HT-29 (cell line): ENCODE measurements at regions not wholly inside any gene's neighbourhood (a gene's known extent, or its start where the extent isn't known, plus 50 kb on each side); places are given as distances from the start of the nearest gene placed in this dataset.
"Not testable (repeated sequence)": the region's sequence is repeated elsewhere in the genome, so short reads cannot be mapped to it uniquely, and the experiment has no call there.

Experiments used
- DNase-seq: peaks from one replicate; pipeline ENCODE4 v3.0.0-alpha.2; 2015; ENCODE audit warnings: low spot score

DNA sequence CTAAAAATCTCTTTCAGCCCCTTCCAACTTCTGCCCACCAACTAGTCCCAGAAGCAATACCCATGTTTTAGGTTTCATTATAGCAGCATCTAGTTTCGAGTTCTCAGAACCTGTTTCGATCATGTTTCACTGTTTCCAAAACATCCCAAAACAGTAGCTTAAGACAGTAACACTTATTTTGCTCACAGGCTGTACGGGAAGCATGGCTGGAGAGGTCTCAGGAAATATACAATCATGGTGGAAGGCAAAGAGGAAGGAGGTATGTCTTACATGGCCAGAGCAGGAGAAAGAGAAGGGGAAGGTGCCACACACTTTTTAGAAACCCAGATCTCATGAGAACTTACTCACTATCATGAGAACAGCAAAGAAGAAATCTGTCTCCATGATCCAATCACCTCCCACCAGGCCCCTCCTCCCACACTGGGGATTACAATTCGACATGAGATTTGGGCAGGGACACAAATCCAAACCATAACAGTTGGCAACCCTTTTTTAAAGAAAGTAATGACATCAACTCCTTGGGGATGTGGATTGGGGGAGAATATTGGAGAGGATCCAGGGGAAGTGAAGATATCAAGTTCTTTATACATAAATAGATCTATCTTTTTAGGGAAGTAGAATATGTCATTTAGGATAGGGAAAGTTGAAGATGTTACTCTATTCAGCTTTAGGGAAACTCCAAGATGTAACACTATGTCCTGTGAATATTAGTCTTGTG, 269.9 kb upstream of the PLEKHG7 start:
- DNase-seq: no peak

DNA sequence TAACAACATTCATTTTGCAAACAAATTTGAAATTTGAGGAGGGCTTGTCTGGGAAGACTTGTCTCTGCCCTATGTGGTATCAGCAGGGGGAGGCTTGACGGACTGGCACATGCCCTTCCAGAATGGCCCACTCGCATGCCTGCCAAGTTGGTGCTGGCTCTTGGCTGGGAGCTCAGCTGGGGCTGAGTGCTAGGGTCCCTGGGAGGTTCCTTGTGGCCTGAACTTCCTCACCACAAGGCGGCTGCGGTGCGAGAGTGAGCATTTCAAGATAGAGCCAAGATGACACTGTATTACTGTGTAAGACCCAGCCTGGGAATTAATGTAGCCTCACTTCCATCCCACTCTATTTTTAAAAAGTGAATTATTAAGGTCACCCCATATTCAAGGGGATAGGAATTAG, 271.6 kb upstream of the PLEKHG7 start:
- DNase-seq: no peak

DNA sequence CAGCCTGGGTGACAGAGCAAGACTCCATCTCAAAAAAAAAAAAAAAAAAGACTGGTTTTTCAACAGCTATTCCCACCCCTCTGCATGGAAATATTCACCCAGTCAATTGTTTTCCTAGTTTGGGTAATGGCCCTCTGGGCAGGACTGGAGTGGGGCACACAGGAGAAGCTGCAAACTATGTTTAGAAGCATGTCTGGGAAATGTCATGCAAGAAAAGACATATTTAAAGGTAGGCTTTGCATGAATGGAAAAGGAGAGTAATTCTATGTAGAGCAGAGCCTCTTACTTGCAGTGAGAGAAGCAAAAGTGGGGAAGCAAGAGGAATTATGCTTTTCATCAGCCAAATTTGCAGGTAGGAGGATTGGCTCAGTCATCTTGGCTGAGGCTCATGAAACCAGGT, 276.5 kb upstream of the PLEKHG7 start:
- DNase-seq: no peak

DNA sequence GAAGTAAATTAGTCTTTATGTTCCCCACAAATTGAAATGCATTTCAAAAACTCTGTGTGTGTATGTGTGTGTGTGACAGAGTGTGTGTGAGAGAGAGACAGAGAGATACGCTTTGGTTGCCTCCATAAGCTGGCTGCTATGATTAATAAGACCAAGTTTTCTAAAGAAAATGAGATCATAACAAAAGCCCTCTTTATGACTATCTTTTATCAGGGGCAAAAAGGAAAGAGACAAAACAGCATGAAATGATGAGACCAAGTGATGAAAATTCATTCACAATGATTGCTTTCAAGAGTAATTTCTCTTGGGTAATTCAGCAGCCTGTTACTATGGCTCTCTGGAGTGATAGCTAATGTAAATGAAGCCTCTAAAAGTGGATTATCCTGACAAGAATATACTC, 277.6 kb upstream of the PLEKHG7 start:
- no peak for DNase-seq

DNA sequence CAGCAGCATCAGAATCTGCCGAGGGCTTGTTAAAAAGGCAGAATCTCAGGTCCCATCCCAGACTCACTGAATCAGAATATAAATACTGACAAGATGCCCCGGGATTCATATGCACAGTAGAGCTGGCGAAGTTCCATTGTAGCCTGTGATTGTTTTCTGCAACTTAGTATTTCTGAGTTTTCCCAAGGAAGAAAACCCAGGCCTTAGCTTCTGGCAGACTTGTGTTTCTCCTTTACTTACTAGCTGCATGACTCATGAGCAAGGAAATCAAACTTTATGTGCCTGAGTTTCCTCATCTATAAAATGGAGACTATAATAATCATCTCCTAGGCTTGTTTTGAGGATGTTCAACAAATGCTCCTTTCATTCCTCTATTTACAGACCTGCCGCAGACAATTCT, 278.5 kb upstream of the PLEKHG7 start:
- DNase-seq: no peak

DNA sequence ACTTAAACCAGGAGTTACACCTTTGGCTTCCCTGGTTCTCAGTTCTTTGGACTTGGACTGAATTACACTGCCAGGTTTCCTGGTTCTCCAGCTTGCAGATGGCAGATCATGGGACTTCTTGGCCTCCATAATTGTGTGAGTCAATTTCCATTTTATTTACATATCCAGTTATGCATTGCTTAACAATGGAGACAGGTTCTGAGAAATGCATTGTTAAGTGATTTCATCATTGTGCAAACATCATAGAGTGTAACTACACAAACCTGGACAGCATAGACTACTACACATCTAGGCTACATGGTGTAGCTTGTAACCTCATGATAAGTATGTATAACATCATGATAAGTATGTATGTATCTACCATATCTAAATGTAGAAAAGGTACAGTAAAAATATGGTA, 276.1 kb upstream of the BTG1 start:
- DNase-seq: no peak

DNA sequence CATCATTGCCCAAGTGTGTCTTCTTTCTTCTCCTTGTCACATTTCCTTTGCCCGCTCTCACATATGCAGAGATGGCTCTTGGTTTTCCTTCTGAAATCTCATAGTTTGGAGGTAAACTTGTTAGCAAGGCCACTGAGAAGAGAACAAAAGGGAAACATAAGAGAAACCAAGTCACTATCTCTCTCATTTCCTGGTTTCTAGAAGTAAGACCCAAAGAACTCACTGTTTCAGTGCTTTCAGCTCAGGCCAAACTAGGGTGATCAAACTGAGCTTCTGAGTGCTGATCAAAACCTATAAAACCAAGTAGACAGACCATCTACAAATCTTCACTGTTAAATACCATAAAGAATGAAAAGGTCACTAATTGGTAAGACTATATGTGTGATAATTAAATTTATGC, 275.4 kb upstream of the BTG1 start:
- no peak for DNase-seq

DNA sequence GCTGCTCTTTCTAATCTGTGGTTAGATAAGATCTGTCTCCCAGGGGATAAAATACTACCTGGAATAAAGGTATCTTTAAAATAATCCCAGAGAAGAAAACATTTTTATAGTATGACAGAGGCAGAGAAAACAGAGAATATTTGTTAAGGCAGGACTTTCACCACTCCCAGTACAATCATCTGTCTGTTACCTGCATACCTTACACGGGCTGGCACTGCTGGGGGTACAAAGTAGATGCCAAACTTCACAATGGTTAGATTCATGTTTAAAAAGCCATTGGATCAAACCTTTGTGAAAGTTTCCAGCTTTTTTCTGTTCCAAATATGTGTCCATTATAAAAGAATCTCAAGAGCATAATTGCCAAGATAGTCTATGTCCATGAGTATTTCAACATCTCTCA, 273.6 kb upstream of the BTG1 start:
- no peak for DNase-seq

DNA sequence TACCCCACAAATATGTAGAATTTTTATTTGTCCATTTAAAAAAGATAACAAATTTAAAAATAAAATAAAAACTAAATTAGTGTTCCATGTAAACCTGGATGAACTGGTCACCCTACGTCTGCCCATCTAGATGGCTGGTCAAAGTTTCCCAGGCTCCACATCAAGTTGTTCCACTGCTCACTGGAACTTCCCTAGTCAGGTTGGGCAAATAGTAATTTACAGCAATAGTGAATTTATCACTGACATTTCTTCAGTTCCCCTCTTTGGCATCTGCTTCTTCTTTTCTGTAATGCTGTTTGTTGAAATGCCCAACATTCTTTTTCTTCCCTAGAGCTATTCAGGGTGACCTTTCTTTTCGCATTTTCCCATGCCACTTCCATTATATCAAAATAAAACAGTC, 272.7 kb upstream of the BTG1 start:
- DNase-seq: no peak

DNA sequence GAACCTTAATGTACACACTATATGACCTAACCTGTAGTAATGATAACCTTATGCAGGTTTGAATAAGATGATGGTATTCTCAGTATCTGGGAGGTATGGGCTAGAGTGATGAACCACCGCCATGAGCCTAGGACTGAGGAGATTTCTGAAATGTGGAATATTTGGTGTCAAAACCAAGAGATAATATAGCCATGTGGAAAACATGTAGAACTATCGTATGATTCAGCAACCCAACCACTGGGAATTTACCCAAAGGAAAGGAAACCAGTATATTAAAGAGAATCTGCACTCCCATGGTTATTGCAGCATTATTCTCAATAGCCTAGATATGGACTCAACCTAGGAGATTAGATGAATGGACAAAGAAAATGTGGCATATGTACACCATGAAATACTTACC, 271.7 kb upstream of the BTG1 start:
- no peak for DNase-seq

DNA sequence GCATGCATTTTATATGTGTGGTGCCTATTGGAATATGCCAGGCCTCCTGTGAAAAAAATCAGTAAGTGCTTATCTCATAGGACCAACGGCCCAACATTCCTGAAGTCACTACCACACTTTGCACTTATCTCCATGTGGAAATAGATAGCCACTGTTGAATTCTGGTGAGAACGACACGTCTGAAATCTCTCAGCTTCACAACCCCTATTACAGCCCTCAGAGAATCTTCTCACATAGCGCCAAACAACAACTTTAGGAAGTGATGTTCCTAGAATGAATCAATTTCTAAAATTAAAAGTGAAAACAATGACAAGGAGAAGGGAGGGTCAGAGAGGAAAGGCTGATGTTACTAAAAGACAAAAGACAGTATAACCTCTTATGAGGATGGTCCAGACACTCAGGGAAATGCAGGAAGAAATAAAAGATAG, 270.8 kb upstream of the BTG1 start:
- DNase-seq: no peak

DNA sequence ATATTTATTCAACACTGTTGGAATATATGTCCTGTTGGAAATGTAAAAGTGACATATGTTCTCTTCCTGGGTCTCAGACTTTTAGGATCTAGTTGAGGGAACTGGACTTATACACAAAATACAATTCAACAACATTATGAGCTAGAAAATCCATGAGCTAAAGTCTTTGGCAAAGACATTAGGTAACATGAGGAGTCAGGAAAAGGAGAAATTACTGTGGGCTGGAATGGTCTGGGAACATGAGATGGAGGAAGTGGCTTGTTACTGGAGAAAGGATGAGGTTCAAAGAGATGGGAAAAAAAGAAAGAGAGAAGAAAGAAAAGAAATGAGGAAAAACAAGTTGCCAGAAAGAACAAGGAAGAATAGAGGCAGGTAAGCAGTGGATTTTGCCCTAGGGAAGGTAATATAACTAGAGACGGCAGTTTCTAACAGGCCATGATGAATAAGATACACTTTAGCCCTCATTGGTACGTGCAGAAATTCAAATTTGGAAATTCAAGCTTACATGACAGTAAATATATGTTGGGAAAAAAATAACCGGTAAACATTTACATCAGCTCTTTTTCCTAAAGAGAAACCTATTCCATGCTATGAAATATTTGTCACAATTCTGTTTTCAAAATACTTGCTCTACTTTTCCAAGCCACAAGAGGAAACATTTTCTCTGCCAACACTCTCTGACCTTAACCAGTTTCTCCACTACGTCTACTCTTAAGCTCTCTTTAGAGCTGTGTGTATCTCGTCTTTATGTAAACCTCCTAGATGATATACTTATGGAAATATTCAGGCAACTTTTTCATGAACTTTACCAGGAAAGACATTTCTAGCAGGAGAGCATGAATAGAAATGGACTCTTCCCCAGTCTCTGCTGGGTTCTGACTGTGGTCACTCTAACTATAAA, 268.8 kb upstream of the BTG1 start:
- no peak for DNase-seq

DNA sequence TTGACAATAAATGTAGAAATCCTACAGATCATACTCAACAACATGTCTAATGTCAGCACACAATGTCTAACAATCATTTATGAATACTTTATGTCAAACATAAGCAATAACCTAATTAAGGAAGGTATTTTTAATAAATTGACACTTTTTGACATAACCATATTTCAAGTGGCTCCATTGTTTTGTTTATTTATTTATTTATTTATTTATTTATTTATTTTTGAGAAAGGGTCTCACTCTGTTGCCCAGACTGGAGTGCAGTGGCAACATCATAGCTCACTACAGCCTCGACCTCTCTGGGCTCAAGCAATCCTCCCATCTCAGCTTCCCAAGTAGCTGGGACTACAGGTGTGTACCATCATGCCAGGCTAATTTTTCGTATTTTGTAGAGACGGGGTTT, 267.6 kb upstream of the BTG1 start:
- no peak for DNase-seq

DNA sequence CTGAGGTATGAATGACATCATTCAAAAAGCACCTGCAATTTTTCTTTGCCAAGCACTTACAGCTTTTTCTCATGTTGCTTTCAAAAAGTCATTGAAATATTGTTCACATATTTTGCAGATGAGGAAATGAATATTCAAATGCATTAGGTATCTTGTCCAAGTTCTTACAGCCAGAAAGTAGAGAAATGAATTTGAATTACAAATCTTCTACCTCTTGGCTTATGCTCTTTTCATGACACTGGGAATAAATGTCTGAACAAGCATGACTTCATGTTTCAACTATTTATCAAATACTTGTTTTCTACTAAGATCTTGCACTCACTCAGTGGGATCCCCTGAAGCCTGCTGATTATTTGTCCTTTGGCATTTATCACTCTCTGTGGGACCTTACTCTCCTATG, 267.2 kb upstream of the BTG1 start:
- no peak for DNase-seq

DNA sequence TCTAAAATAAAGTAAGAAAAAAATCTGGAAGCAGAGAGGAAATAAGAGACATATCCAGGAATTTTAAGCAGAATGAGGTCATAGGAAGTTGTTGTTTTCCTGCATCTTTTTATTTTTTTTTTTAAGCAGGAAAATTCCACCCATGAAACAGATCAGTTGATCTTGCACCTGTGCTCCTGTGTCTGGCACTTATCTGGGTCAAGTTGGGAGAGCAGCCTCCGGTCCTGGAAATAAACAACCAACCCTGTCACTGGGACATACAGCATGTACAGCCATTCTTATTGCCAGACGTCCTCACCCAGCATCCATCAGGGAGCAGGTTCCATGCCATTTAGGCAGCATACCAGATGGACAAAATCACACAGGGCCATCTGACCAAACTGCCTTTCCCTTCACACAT, 266.0 kb upstream of the BTG1 start:
- DNase-seq: no peak

DNA sequence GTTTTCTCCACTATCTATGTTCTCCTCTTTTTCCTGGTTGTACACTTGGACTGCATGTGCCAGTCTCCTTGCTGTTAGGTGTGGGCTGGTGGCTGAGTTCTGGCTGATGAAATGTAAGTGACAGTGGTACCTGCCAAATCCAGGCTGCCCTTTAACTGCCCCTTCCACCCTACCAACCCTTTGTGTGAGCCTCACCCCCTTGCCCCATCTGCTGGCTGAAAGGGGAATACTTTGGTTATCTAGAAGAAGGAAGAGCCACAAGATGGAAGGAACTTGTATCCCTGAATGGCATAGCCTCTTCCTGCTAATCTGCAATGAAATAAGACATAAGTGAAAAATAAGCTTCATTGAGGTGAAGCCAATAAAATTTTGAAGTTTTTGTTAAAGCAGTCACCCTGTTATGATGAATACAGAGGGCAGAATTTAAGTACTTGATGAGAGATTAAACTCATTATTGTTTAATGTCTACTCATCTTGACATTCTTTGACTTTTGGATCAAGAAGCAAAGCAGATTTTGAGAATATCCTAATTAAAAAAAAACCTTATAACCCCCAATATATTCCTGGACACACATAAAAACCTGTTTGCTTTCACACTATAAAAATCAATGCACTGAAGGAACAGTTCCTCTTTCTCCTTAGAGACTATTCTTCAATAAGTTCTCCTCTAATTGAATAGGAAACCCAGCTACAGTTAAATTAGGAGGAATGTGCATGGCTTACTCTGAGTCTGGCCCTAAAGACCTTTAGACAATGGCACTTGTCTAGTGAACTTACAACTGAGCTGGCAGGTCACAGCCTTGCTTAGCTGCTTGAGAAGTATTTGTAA, 262.6 kb upstream of the BTG1 start:
- peak; percentile 70 for DNase-seq

DNA sequence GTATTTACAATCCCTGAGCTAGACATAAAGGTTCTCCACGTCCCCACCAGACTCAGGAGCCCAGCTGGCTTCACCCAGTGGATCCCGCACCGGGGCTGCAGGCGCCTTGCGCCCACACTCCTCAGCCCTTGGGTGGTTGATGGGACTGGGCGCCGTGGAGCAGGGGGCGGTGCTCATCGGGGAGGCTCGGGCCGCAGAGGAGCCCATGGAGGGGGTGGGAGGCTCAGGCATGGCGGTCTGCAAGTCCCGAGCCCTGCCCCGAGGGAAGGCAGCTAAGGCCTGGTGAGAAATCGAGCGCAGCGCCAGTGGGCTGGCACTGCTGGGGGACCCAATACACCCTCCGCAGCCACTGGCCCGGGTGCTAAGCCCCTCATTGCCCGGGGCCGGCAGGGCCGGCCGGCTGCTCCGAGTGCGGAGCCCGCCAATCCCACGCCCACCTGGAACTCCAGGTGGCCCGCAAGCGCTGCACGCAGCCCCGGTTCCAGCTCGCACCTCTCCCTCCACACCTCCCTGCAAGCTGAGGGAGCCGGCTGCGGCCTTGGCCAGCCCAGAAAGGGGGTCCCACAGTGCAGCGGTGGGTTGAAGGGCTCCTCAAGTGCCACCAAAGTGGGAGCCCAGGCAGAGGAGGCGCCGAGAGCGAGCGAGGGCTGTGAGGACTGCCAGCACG, 260.9 kb upstream of the BTG1 start:
- DNase-seq: not testable (repeated sequence)

DNA sequence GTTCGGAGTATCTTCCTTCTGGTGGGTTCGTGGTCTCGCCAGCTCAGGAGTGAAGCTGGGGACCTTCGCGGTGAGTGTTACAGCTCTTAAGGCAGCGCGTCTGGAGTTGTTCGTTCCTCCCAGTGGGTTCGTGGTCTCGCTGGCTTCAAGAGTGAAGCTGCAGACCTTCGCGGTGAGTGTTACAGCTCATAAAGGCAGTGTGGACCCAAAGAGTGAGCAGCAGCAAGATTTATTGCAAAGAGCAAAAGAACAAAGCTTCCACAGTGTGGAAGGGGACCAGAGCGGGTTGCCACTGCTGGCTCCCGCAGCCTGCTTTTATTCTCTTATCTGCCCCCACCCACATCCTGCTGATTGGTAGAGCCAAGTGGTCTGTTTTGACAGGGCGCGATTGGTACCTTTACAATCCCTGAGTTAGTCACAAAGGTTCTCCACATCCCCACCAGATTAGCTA, 260.2 kb upstream of the BTG1 start:
- not testable (repeated sequence) for DNase-seq

DNA sequence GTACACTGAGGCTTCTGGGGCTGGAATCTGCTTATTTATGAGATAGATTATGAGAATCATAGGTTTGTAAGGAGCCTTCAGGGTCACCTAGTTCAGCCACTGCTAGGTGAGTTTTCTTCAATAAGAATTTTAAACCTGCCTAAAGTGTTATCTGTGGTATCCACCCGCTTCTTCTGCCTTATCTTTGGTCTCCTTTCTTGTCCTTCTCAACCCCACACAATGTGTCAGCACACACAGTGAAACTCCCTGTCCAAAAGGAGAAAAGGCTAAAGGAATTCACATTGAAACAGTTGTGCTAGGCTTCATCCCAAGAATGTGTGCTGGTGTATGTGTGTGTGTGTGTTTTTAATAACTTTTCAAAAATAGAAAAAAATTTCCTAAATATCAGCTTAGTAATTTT, 259.3 kb upstream of the BTG1 start:
- no peak for DNase-seq

DNA sequence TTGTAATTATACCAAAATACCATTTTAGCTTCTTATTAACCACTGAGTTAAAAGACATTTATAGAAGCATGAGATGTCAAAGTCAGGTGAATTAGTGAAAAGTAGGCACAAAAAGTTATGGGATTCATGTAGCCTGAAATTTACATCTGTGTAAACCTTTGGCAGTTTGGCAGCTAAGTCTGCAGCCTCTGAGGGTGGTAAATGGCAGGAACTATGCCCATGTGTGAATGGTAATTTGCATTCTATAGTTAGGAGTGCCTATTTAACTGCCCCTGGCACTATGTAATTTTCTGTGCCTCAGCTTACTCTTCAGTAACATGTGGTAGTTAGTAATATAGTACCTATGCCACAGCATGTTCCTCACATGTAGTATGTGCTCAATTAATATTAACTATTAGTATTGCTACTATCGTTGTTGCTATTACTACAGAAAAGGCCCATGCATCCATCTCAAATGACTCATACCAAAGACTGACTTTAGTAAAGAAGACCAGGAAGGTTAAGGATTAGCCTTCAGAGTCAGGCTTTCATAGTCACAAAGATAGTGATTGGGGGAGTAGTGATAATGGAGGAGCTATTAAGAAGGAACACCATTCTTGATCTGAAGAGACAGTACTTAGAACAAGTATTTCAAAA, 258.7 kb upstream of the BTG1 start:
- no peak for DNase-seq
